Type B pancreatic cell (in vitro differentiated cells): ENCODE measurements at regions not wholly inside any gene's neighbourhood (a gene's known extent, or its start where the extent isn't known, plus 50 kb on each side); places are given as distances from the start of the nearest gene placed in this dataset.

ENCODE experiments used
- DNase-seq: peaks from one replicate; pipeline ENCODE4 v3.0.0; 2021; ENCODE audit warnings: mixed read lengths; ENCODE audit not compliant: unreplicated experiment; ENCODE audit errors: extremely low spot score
- H3K27ac Mint-ChIP-seq: 2 replicates; pipeline ENCODE4 v1.8.0; 2021; ENCODE audit warnings: mild to moderate bottlenecking, mixed read lengths
- H3K27me3 Mint-ChIP-seq: 2 replicates; pipeline ENCODE4 v1.8.0; 2021; ENCODE audit warnings: mixed read lengths
- H3K36me3 Mint-ChIP-seq: 2 replicates; pipeline ENCODE4 v1.8.0; 2021; ENCODE audit warnings: mixed read lengths
- H3K4me1 Mint-ChIP-seq: one replicate; pipeline ENCODE4 v1.8.0; 2021; ENCODE audit warnings: mixed read lengths; ENCODE audit not compliant: unreplicated experiment
- H3K4me3 Mint-ChIP-seq: 2 replicates; pipeline ENCODE4 v1.8.0; 2021; ENCODE audit warnings: mild to moderate bottlenecking, mixed read lengths
- H3K9me3 Mint-ChIP-seq: 2 replicates; pipeline ENCODE4 v1.8.0; 2021; ENCODE audit warnings: mixed read lengths
- TF ChIP-seq, protein P1 (sequence below): fragments of 200-600 bp; sonication (generic); conservative IDR thresholded peaks from 2 replicates; pipeline ENCODE4 v1.5.0; 2021; ENCODE audit warnings: antibody characterized with exemption, mild to moderate bottlenecking

DNA sequence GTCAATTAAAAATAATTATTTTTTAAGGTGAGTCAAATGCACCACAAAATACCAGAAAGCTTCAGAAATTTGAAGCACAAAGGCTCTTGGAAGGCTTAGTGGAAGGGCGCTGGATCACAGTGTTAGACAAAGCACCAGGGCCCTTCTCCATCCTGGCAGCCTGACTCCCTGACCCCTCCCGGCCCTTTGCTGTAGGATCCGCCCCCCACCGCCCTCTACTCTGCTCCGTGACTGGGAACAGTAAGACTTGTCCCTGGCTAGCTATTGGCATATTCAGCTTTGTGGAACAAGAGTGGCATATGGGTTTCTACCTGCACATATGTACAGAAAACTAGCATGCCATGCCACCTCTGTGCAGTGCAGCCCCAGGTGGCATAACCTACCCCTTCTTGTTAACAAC, 222.1 kb downstream of the SYK start:
- Mint-ChIP-seq H3K36me3 (no peaks in the 10 kb centered on the region), H3K4me3 (no peak overlapping the region), H3K27ac (no peak overlapping the region), H3K27me3 (no peaks in the 10 kb centered on the region), H3K4me1 (peaks cover 4% of the 10 kb centered on the region), H3K9me3 (peaks cover 25% of the 10 kb centered on the region)
- DNase-seq = no peak
- TF ChIP-seq, protein P1, sequence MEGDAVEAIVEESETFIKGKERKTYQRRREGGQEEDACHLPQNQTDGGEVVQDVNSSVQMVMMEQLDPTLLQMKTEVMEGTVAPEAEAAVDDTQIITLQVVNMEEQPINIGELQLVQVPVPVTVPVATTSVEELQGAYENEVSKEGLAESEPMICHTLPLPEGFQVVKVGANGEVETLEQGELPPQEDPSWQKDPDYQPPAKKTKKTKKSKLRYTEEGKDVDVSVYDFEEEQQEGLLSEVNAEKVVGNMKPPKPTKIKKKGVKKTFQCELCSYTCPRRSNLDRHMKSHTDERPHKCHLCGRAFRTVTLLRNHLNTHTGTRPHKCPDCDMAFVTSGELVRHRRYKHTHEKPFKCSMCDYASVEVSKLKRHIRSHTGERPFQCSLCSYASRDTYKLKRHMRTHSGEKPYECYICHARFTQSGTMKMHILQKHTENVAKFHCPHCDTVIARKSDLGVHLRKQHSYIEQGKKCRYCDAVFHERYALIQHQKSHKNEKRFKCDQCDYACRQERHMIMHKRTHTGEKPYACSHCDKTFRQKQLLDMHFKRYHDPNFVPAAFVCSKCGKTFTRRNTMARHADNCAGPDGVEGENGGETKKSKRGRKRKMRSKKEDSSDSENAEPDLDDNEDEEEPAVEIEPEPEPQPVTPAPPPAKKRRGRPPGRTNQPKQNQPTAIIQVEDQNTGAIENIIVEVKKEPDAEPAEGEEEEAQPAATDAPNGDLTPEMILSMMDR = no peak

DNA sequence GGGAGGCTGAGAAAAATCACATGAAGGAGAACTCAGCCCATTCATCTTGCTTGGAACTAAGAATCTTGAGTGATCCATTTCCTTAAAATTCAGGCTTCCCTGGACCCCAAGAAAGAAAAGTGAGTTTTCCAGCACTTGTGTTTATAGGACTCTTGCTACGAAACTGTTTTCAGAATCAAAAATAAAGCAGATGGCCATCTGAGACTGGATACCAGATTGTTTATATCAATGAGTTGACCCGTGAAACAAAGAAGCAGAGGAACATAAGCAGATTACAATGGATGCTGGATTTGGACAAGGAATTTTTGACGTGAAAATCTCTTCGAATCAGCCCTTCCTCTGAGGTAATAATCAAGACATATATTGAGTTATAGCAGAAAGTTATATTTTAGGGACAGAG, 223.2 kb downstream of the SYK start:
- DNase-seq = no peak
- Mint-ChIP-seq H3K27ac (no peak overlapping the region), H3K36me3 (no peaks in the 10 kb centered on the region), H3K4me3 (no peak overlapping the region), H3K27me3 (no peaks in the 10 kb centered on the region), H3K4me1 (peaks cover 4% of the 10 kb centered on the region), H3K9me3 (peaks cover 18% of the 10 kb centered on the region)
- TF ChIP-seq, protein P1 = no peak

DNA sequence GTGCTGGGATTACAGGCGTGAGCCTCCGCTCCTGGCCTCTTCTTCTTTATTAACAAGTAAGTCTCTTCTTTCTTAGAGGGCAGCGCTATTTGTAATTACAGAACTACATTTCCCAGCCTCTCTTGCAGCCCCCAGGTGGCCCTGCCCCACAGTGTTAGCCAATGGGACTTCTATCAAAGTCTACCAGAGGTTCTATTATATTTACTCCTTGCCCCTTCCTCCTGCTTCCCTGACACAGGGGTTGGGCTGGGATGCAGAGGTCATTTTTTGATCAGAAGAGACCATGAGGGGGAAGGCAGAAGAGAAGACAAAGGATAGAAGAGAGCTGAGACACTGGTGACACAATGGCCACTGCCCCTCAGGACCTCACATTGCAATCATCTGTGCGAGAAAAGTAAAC, 224.2 kb downstream of the SYK start:
- TF ChIP-seq, protein P1 = no peak
- Mint-ChIP-seq H3K9me3 (peaks cover 16% of the 10 kb centered on the region), H3K4me1 (peaks cover 4% of the 10 kb centered on the region), H3K4me3 (no peak overlapping the region), H3K36me3 (no peaks in the 10 kb centered on the region), H3K27ac (no peak overlapping the region), H3K27me3 (no peaks in the 10 kb centered on the region)
- DNase-seq = no peak

DNA sequence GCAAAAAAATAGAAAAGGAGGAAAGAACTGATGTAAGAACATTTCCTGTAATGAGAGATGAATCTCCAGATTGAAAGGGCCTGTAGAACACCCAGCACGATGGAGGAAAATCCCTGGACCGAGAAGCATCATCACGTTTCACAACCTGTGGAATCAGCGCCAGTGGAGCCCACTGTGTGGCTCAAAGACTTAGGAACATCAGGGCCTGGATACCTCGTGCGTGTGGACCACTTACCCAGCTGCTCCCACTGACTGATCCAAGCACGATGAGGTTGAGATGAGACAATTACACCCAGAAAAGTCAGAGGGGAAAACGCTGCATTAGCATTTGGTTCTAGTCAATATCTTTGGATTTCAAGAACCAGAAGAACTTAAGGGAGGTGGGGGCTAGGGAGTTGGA, 224.6 kb downstream of the SYK start:
- no peak overlapping the region for H3K4me3 Mint-ChIP-seq
- H3K36me3 Mint-ChIP-seq = no peaks in the 10 kb centered on the region
- TF ChIP-seq, protein P1 = no peak
- H3K9me3 Mint-ChIP-seq = peaks cover 16% of the 10 kb centered on the region
- no peaks in the 10 kb centered on the region for H3K27me3 Mint-ChIP-seq
- no peak overlapping the region for H3K27ac Mint-ChIP-seq
- no peak for DNase-seq
- H3K4me1 Mint-ChIP-seq = peaks cover 4% of the 10 kb centered on the region

DNA sequence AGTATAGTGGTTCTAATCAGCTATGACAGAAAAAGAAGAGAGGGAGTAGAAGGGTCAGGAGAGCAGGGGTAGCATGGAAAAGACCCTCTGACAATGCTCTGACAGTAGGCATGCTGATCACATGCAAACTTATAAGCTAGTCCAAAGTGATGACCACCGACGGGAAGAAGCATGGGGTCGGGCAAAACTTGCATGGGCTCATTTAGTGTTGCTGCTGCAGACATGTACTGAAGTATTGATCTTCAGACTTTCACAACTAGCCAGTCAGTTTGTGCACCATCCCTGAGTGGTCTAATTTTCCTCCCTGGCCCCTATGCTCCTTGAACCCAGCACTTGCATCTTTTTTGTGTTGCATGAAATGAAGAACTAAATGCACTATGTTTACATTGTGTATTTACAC, 225.4 kb downstream of the SYK start:
- Mint-ChIP-seq H3K27ac (no peak overlapping the region), H3K27me3 (no peaks in the 10 kb centered on the region), H3K4me3 (no peak overlapping the region), H3K4me1 (peaks cover 4% of the 10 kb centered on the region), H3K36me3 (no peaks in the 10 kb centered on the region), H3K9me3 (peaks cover 16% of the 10 kb centered on the region)
- TF ChIP-seq, protein P1 = no peak
- no peak for DNase-seq
